Occipital lobe (tissue), 1 donor: ENCODE measurements at regions not wholly inside any gene's neighbourhood (a gene's known extent, or its start where the extent isn't known, plus 50 kb on each side); places are given as distances from the start of the nearest gene placed in this dataset.
A peak's percentile ranks its signal among the peaks of the same experiment; 100 is the strongest.
"Not testable (repeated sequence)": the region's sequence is repeated elsewhere in the genome, so short reads cannot be mapped to it uniquely, and the experiment has no call there.

ENCODE experiments used
- DNase-seq: peaks from one replicate; lab custom pipeline; 2025; lab: John Stamatoyannopoulos, UW

- DNase-seq = no peak
These were observed 114.4 kb upstream of the SLIT3 start for GRCh38 chr5:169415371-169415770.

- DNase-seq = no peak
These were observed 112.5 kb upstream of the SLIT3 start for GRCh38 chr5:169413416-169413815.

DNA sequence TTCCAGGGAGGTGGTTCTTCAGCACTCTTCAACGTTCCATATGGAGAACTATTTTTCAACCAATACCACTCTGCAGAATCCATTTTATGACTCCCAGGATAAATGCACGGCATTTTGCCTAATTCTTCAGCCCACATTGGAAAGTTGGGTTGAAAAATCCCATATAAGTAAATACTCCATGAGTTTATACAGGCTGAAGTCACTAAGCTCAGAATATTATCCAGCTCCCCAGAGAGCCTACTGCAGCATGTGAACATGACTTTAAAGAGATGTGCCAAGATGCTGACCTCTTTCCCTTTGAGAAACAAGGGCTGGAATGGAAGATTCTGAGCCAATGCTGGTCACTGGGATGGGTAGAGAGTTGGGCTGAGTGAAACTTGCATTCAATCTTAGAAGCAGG, 111.9 kb upstream of the SLIT3 start:
- DNase-seq = no peak

GRCh38 chr5:169411786-169412430, 111.0 kb upstream of the SLIT3 start:
- DNase-seq = no peak

- peak; percentile 2 for DNase-seq
These were observed 110.3 kb upstream of the SLIT3 start for GRCh38 chr5:169410996-169411783.

GRCh38 chr5:169408731-169409130, 107.8 kb upstream of the SLIT3 start:
- no peak for DNase-seq

- no peak for DNase-seq
These were observed 107.2 kb upstream of the SLIT3 start for GRCh38 chr5:169408171-169408570.

DNA sequence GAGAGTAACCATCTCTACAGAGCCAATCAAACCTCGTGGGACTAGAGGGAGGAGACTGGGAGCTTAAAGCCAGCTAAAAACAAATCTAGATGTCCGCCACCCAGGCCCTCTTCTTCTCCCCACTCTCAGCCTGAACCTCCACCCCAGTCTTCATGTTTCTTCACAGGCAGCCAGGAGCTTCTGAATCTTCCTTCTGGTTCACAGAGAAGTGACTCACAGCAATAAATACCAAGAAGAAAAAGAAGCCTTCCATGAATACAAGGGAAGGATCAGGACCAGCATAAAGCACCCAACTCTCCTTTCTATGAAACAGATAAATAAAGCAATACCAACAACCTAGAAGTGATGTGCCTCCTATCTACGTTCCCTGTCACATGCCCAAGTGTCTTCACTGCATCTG, 103.3 kb upstream of the SLIT3 start:
- no peak for DNase-seq

DNA sequence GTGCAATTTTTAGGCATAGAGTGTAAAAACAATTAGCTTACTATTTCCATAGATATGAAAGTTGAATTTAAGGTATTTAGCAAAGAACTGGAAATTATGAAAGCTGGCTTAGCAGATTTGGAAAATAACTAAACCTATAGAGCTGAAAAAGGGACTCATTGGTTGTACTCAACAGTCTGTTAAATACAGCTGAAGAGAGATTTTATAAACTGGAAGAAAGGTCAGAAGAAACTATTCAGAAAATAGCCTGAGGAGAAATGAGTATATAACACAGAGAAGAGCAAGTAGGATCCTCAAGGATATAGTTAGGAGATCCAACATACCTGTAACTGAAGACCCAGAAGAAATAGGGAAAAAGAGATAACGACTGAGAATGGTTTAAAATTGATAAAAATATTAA, 97.6 kb upstream of the SLIT3 start:
- no peak for DNase-seq

- no peak for DNase-seq
These were observed 94.2 kb upstream of the SLIT3 start for GRCh38 chr5:169395136-169395535.

DNA sequence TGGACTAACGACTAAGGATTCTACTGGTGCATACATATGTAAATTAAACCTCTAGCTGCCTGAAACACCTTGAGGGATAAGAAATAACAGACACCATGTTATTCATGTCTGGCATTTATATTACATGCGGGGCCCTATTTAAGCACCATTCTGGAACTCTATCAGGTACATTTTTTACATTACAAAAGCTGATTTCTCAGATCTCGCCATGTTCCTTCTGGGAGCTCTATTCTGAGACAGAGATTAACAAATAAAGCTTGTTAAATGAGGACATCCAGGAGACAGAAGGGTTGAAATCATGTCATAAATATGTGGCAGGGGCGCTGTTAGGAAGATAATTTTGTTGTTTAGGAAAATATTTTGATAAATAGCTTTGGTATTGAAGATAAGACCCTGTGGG, 93.4 kb upstream of the SLIT3 start:
- DNase-seq = no peak

DNA sequence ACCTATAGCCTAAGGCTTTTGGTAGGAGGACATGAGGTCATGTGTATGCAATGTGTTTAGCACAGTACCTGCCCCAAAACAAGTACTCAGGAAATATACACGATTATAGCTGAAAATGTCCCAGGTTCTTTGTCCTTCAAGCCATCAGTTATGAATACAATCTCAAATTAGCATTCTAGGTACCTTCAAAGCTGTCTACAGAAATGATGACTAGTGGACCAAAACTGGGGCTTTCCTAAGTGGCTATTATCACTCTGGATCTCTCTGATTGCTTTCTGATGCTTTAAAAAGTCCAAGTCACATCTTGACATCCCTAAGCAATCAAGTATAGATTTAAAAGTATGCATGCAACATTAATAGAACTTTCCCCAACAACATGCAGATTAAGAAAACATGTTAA, 93.0 kb upstream of the SLIT3 start:
- no peak for DNase-seq

DNA sequence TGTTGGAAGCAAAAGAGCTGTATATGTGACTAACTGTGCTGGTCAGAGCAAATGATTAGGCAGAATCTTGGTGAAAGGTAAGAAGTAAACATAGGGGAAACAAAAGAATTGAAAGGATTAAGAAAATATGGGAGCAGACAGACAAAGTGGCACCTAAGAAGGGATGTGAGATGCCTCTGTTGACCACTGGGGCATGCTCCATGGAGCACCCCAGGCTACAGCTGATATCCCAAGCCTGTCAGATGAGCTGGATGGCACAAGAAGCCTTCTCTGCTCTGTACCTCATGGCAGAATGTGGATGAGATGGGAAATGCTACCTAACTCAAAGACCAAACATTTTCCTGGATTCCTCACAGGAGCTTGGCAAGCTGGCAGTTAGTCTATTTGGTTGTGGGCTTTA, 89.3 kb upstream of the SLIT3 start:
- no peak for DNase-seq

DNA sequence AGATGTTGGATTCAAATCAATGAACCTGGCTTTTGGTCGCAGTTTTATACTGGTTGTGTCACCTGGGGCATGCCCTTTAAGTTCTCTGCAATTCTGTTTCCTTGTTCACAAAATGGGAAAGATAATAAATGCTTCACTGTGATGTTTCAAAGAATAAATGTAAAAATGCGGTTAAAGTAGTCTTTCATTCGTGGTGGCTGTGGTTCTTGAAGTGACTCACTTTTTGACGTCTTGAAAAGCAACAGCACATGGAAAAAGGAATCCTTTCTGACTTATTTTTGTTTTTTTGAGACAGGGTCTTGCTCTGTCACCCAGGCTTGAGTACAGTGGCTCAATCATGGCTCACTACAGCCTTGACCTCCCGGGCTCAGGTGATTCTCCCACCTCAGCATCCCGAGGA, 88.4 kb upstream of the SLIT3 start:
- no peak for DNase-seq

GRCh38 chr5:169385636-169386035, 84.7 kb upstream of the SLIT3 start:
- no peak for DNase-seq

- no peak for DNase-seq
These were observed 83.7 kb upstream of the SLIT3 start for GRCh38 chr5:169384661-169385060.

GRCh38 chr5:169374761-169375160, 73.8 kb upstream of the SLIT3 start:
- no peak for DNase-seq

DNA sequence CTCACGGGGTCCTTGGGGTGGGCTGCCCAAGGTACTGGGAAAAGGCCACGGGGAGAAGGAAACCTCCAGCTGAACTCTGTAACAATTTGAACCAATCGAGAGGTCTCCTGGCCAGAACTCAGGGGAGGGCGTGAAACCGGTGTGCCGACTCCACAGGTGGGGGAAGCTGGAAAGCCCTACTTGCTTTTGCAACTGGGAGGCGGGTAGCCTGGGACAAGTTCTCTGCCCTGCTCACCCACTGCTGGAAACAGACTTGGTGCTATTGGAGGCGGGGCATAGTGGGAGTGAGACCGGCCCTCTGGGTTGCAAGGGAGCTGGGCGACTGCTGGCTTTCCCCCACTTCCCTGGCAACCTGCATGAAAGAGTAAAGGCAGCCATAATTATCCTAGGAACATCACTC, 73.2 kb upstream of the SLIT3 start:
- DNase-seq = no peak

- not testable (repeated sequence) for DNase-seq
These were observed 70.9 kb upstream of the SLIT3 start for GRCh38 chr5:169371801-169372200.

- DNase-seq = no peak
These were observed 68.2 kb upstream of the SLIT3 start for GRCh38 chr5:169369130-169369529.

DNA sequence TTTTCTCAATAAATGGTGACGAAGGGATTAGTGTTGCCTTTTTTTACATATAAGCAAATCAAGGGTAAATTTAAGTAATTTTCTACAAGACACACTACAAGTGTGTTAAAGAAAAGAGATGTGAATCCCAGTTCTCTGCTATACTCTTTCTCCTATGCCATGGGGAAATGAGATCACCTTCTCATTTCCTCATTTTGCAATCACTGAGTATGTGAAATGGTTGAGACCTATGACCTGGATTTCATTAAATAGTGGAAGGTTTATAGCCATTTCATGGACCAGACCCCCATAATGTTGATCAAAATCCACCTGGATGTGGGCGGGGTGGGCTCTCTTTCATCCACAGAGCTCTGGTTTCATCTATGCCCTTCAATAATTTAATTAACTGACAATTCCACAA, 66.9 kb upstream of the SLIT3 start:
- no peak for DNase-seq

DNA sequence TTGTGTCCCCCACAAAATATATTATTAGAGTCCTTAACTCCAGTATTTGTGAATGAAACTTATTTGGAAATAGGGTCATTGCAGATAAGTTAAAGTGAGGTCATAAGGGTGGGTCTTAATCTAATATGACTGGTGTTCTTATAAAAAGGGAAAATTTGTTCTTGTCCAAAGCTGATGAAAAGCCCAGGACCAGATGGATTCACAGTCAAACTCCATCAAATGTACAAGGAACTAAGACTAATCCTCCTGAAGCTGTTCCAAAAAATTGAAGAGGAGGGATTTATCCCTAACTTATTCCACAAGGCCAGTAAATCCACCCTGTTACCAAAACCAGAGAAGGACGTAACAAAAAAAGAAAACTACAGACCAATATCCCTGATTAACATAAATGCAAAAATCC, 56.4 kb upstream of the SLIT3 start:
- no peak for DNase-seq

GRCh38 chr5:169356811-169357210, 55.9 kb upstream of the SLIT3 start:
- no peak for DNase-seq
